GM19395 (cell line): ENCODE measurements at regions not wholly inside any gene's neighbourhood (a gene's known extent, or its start where the extent isn't known, plus 50 kb on each side); places are given as distances from the start of the nearest gene placed in this dataset.
"Not testable (repeated sequence)": the region's sequence is repeated elsewhere in the genome, so short reads cannot be mapped to it uniquely, and the experiment has no call there.

ENCODE experiments used
- ATAC-seq: cut with Tn5 transposase; IDR thresholded peaks from one replicate; pipeline ENCODE4 v1.9.1; 2021; ENCODE audit warnings: mild to moderate bottlenecking, moderate library complexity; ENCODE audit not compliant: unreplicated experiment

DNA sequence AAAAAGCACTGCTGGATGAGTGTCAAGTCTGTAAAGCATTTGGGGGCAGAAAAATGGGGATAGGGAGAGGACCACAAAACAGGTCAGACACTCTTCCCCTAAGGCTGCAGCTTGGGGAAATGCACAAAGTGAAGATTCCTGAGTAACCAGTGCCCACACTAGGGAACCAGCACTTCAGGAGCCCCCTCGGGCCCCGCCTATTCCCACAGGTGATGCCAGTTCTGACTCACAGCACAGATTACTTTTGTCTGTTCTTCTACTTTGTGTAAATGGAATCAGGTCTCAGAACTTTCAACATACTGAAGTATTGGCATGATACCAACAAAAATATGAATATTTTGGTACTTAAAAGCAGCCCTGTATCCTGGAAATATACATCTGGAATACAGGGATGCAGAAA, 112.5 kb downstream of the ADRA2C start:
- no peak for ATAC-seq

DNA sequence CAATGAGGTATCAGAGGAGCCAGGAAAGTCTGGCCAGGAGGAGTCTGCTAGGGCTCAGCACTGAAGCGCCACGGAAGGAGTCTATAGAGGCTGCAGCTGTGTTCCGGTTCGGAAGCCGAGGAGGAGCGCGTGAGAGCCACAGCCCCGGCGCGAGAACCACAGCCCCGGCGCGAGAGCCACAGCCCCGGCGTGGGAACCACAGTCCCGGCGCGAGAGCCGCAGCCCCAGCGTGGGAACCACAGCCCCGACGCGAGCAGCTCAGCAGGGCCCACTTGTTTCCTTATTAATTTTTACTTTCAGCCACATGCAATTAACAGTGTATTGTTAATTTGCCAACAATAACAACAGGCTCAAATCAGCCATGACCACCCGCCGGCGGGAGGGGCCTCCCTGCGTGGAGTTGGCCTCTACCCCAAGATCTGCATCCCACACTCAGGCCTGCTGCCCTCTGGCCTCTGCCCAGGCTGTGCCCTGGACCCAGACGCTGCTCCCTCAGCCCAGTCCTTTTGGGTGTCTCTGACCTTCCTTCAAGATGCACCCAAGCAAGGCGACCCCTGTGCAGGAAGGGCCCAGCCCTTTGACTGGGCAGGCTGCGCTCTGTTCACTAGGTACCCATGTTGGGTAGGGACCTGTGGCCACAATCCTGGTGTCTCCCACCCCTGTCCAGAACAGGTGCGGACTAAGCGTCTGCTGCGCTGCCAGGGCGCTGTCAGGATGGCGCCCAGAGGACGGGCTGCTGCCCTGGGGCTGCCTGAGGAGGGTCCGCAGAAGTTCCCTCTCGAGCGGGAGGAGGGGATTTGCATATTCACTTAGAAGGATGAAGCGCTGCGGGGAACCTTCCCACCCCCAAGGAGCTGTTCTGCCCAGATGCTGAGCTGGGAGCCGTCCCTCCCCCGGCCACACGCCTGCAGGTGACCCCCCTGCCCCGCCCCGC, 113.8 kb downstream of the ADRA2C start:
- no peak for ATAC-seq

DNA sequence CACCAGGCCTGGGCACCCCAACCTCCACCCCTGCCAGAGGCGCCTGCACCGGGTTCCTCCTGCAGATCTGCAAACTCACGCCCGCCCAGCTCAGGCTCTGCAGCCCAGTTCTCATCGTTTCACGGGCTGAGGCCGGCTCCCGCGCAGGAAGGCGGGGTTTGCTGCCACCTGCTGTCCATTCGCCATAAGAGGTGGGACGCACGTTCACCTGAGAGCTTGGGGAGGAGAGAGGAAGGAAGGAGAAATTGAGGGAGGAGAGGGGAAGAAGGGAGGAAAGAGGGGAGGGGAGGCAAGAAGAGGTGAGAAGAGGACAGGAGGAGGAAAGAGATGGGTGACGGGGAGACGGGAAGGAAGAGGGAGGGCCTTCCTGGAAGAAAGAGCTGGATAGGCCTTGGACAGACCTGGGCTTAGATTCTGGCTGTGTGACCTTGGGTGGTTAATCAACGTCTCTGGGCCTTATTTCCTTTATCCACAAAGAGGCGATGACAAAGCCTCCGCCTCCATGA, 114.5 kb downstream of the ADRA2C start:
- no peak for ATAC-seq

DNA sequence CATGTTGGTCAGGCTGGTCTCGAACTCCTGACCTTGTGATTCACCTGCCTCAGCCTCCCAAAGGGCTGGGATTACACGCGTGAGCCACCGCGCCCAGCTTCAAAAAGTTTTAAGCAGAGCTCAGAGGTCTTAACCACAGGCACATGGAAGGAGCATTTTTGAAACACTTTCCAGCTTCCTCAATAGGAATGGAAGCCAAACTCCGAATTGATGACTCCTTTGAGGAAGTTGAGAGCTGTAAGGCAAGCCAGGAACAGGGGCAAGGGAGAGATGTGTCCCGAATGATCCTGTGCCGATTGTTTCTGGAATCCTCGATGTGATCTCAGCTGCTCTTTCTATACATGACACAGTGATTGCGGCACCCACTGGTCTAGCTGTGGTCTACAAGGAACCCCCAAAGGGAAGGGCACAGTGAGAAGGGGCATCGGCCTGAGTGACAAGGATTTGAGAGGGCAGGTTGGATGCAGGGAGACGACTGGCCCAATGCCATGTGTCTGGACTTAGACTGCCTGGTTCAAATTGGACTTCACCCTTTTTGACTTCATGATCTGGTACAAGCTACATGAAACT, 116.2 kb downstream of the ADRA2C start:
- ATAC-seq, result not testable (repeated sequence)

DNA sequence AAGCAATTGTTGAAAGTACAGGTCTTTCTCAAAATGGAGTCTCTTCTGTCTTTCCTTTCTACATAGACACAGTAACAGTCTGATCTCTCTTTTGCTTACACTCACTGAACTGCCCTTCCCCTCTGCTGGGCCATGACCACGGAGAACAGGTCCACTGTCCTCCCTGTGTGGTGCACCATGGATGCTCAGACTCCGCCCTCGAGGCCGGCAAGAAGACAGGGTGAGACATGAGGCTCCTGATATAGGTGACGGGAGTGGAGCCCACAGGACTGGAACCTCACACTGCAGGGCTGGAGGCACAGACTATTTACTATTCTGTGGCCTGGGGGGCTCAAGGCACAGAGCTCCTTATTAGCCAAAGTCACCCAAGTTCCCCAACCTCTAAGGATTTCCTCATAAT, 118.1 kb downstream of the ADRA2C start:
- ATAC-seq, result not testable (repeated sequence)

DNA sequence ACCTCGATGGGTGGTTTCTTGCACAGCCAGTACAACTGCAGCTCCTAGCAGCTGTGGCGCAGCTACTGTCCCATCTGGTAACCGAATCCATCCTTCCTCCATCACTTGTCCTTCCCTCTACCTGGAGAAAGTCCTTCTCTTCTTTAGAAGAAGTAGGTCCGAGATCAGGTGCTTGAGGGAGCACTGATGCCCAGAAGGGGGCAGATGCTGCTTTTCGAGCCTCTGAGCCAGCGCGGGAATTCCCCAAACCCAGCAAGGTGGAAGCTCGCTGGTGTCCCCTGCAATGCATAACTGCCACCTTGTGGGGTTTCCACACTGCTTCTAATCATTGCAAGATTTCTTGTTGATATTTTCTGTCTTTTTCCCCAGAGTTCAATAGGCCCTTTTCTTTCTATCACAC, 127.4 kb downstream of the ADRA2C start:
- not testable (repeated sequence) for ATAC-seq

DNA sequence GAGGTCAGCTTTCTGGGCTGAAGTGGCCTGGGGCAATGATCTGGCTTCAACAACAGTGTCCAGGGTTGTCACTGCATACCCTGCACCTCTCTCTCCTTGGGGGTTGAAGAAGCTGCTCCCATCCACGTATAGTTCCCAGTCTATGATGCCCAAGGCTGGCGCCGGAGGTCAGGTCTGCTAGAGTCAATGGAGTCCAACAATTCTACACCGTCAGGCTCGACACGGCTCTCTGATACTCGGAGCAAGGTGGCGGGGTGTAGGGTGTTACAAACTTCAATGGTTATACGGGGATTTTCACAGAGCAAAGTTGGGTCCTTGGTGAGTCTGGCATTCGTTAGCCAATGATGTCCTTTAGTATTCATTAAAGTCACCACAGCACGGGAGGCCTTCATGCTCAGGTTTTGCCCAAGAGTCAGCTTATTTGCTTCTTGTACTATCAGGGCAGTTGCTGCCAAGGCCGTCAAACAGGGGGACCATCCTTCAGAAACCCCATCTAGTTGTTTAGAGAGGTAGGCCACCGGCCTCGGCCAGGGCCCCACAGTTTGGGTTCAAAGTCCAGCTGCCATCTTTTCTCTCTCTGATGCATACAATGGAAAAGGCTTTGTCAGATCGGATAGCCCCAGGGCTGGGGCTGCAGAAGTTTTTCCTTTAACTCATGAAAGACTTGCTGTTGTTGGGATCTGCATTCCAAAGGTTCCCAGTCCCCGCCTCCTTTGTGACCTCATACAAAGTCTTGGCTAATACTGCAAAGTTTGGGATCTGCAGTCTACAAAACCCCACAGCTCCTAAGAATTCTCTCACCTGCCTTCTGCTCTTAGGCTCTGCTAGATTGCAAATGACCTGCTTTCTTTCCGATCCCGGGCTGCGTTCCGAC, 128.1 kb downstream of the ADRA2C start:
- not testable (repeated sequence) for ATAC-seq

DNA sequence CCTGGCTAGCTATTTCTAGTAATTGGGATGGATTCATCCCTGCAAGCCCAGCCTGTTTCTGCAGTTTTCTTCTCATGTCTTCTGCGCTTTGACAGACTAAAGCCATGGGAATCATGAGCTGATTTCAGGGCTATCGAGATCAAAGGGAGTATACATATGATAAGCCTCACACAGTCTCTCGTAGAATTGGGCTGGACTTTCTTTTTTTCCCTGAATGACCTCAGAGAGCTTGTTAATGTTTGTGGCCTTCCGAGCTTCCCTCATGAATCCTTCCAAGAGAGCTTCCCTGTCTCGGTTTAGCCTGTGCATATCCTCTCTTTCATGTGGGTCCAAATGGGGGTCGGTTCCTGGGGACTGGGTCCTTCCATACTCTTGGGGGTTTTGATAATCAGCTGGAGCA, 130.3 kb downstream of the ADRA2C start:
- ATAC-seq, result no peak

DNA sequence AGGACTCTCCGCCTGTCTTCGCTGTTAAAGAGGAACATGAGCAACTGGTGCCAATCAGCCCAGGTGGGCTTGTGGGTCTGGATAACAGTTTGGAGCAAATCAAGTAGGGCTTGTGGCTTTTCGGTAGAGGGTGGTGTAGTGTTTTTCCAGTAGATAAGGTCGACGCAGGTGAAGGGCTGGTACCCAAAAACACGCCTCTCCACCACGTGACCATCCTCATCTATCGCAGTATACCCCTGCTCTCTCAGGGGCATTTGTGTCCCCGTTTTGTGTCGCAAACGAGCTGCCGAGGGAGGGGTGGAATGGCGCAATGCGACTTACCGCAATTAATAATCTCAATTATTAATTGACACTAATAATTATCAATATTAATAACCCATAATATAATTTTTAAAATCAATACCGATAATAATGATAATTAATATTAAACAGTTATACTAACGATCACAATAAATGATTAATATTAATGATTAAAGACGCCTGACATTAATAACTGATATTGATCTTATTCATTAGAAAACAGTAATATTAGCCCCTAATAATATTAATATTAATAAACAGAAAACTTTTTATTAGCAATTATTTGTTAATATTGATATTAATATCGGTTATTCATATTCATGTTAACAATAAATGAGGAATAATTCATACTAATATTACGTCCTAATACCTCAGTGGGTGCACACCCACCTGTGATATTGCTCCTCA, 130.8 kb downstream of the ADRA2C start:
- ATAC-seq, result not testable (repeated sequence)

DNA sequence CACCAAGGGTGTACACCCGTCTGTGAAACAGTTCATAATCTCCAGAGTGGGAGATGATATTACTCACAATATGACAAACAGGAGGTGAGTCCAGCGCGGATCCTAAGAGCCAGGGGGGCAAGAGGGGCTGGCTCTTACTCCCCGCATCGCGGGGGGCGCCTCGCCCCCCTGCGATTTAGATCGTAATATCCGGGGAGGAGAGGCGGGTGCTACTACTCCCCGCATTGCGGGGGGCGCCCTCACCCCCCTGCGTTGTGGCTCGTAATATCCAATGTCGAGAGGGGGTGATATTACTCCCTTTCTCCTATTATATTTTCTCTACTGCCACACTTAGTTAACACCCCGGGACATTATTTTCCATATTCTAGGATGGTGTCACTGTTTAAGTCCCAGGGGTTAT, 131.9 kb downstream of the ADRA2C start:
- no peak for ATAC-seq

DNA sequence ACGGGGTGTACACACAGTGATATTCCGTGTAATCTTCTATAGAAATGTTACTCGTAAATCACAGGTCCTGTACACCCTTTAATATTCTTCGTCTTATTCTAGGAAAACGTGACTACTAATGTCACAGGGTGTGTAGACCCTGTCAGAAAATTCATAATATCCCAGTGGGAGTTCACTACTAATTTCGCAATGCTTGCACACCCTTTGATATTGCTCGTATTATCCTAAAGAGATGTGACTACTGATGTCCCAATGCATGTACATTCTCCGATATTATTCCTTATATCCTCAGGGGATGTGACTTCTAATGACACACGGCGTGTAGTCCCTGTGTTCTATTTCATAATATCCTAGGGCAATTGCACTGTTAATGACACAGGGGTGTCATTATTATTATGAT, 132.7 kb downstream of the ADRA2C start:
- not testable (repeated sequence) for ATAC-seq

DNA sequence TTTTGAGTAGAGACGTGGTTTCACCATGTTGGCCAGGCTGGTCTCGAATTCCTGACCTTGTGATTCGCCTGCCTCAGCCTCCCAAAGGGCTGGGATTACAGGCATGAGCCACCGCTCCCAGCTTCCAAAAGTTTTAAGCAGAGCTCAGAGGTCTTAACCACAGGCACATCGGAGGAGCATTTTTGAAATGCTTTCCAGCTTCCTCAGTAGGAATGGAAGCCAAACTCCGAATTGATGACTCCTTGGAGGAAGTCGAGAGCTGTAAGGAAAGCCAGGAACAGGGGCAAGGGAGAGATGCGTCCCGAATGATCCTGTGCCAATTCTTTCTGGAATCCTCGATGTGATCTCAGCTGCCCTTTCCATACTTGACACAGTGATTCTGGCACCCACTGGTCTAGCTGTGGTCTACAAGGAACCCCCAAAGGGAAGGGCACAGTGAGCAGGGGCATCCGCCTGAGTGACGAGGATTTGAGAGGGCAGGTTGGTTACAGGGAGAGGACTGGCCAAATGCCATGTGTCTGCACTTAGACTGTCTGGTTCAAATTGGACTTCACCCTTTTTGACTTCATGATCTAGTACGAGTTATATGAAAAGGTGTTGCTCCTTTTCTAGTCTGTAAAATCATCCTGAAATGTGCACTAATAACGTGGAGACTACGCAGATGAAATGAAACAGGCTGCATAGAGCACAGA, 138.2 kb downstream of the ADRA2C start:
- not testable (repeated sequence) for ATAC-seq

DNA sequence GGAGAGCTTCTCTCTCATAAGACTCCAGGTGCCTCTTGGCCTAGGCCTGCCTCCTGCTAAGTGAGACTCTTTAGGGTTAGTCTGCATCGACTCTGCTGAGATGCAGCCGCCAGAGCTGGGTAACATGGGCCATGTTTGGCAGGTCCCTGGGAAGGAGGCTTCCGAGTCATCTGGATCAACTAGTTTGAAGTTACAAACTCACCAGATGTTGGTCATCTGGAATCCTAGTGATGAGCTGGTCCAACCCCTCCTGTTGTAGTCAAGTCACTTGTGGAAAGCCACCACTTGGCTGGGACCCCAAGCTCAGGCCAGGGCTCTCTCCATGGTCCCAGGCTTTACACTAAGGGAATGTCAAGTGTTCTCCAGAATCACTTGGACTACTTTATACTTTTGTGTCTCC, 143.4 kb downstream of the ADRA2C start:
- not testable (repeated sequence) for ATAC-seq

DNA sequence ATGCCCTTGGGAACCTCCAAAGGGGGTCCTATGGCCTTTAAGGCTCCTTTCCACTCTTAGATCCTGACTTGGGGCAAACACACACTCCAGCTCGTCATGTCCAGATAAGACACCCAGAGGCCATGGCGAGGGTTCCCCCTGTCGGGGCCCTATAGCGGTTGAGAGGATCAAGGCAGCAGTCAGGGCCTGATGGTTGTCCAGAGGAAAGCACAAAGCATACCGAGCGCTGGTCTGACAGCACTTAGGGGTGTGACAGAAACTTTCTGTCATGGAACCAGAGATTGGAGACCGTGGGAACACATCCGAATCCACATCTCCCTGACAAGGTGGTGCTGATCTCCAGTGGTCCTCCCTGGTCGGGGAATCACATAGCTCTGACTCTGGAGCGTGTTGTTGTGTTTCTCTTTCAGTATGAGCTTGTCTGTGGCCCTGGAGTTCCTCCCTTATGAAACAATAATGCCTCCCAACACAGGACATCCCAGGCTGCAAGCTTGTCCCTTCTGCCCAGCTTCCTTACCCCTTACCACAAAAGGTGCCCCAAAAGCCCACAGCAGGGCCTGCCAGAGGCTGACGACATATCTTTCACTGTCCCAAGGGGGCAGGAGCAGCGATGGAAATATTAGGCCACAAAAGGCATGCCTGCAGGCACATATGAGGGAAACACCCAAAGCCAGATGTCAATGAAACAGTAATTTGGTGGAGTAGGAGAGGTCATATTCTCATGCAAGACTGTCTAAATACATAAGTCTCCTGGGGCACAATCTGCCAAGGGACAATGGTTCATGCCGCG, 144.2 kb downstream of the ADRA2C start:
- not testable (repeated sequence) for ATAC-seq

DNA sequence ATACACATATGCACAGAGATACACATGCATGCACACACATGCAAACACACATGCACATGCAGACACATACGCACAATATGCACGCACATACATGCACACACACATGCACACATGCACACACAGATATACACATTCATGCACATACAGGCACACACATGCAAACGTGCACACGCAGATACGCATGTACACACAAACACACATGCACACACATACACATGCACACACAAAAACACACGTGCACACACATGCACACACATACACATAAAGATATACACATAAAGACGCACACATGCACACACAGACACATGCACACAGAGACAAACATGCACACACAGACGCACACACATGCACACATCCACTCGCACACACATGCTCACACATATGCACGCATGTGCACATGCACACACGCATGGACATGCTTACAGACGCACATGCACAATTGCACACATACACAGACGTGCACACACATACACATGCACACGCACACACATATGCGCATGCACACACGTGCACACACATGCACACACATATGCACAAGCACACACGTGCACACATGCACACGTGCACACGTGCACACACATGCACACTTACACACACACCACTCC, 145.2 kb downstream of the ADRA2C start:
- ATAC-seq, result no peak

DNA sequence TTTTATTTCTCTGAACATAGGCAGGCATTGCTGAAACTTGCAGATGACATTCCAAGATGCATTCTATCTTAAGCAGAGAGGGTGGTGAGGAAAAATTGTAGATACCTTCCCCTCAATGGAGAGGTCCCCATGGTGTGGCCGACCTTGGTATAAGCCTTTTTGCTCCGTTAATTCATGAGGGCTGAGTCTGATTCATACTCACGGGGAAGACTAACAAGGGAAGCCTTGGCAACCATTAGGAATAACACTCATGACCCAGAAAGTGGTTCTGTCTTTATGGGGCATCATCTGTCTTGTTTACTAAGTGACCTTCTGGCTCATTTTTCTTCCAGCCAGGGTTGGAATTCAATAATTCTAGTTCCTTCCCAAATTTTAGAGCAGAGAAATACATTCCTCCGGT, 148.3 kb downstream of the ADRA2C start:
- not testable (repeated sequence) for ATAC-seq

DNA sequence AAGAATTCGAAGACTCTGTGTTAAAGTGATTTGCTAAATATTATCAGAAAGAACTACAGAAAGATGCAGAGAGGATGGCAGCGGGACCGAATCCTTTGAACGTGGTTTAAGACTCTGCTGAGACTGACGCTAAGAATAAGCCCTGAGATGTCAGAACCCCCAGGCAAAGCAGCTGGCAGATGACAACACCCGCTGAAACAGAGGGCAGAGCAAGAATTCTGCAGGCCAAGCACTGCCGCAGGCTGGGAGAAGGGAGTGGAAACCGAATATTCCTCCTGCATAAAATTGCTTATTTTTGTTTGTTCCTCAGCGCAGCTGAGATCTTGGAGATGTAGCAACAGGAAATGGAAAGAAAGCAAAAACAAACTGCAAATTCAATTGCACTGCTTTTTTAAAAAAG, 153.3 kb downstream of the ADRA2C start:
- not testable (repeated sequence) for ATAC-seq

DNA sequence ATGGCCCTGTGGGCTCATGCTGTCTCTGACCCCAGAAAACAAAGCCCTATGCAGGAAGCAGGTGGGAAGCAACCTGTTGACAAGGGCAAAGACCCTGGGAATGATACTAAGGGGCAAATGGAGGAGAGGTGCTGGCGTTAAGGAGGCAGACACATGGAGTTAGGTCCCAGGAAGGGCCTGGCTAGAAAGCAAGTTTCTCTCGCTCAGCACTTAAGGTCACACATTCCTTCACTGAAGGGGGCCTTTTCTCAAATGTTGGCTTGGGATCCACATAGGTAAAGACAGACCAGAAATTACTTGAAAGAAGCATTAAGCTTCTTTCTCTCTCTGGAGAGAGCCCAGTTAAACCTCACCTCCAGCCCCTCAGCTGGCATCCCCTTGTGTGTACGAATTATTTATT, 155.7 kb downstream of the ADRA2C start:
- not testable (repeated sequence) for ATAC-seq

DNA sequence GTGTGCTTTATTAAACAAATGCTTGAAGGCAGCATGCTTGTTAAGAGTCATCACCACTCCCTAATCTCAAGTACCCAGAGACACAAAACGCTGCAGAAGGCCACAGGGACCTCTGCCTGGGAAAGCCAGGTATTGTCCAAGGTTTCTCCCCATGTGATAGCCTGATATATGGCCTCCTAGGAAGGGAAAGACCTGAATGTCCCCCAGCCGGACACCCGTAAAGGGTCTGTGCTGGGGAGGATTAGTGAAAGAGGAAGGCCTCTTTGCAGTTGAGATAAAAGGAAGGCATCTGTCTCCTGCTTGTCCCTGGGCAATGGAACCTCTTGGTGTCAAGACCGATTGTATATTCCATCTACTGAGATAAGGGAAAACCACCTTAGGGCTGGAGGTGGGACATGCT, 159.7 kb downstream of the ADRA2C start:
- ATAC-seq, result not testable (repeated sequence)
